H1 (cell line): ENCODE measurements at regions not wholly inside any gene's neighbourhood (a gene's known extent, or its start where the extent isn't known, plus 50 kb on each side); places are given as distances from the start of the nearest gene placed in this dataset.

Source experiments
- BCL11A ChIP-seq, 2 experiments: IDR thresholded peaks; one replicate each; pipeline ENCODE4 v1.6.1; 2011; ENCODE audit warnings: low read depth in 2 of 2, low read length in 2 of 2, mild to moderate bottlenecking in 2 of 2
- CREB1 ChIP-seq: IDR thresholded peaks from 2 replicates; pipeline ENCODE4 v1.6.1; 2012; ENCODE audit warnings: inconsistent platforms
- RAD21 ChIP-seq, 2 experiments: IDR thresholded peaks in 1 of 2; conservative IDR thresholded peaks in 1 of 2; 2 replicates each; pipeline ENCODE4 v1.6.1; 2011; ENCODE audit warnings: low read depth in 2 of 2, low read length in 2 of 2, improper control_type of control experiment in 1 of 2, inconsistent platforms in 1 of 2, mild to moderate bottlenecking in 1 of 2, moderate library complexity in 1 of 2
- SIX5 ChIP-seq: IDR thresholded peaks from 2 replicates; pipeline ENCODE4 v1.6.1; 2011; ENCODE audit warnings: mild to moderate bottlenecking, low read depth, low read length
- SP1 ChIP-seq: IDR thresholded peaks from 2 replicates; pipeline ENCODE4 v1.6.1; 2011; ENCODE audit warnings: low read depth, low read length
- TF ChIP-seq, protein P1 (sequence below), 3 experiments: IDR thresholded peaks; 1 replicate in 2 of 3; 2 replicates in 1 of 3; pipeline versions ENCODE4 v1.5.1 to v1.6.1; 2011; ENCODE audit warnings: low read length in 3 of 3, mild to moderate bottlenecking in 3 of 3, inconsistent platforms in 2 of 3, low read depth in 1 of 3, moderate library complexity in 1 of 3; ENCODE audit not compliant: insufficient read depth in 1 of 3; ENCODE audit errors: control extremely low read depth in 1 of 3
- TF ChIP-seq, protein P2 (sequence below): IDR thresholded peaks from 2 replicates; pipeline ENCODE4 v1.6.1; 2012; ENCODE audit warnings: inconsistent platforms

DNA sequence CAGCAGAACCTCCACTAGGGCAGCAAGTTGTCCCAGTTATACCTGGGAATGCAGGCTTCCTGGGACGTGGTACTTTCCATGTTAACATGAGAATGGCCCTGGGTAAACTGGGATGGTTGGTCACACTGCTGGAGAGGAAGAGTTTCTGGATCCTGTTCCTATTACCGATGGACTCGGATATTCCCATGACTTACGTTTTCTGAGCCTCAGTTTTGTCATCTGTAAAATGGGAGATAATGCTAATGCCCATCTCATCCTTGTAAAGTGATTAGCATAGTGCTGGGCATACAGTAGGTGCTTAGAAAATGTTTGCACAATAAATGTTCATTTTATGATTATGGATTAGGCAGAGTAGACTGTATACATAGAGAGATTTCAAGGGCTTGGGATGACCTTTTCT, 280.9 kb upstream of the EEF2KMT start:
- TF ChIP-seq BCL11A (IDR thresholded peaks at IDR 0.05; ENCODE audit: low read depth in 2 of 2, low read length in 2 of 2), result no peak
- TF ChIP-seq, protein P1, sequence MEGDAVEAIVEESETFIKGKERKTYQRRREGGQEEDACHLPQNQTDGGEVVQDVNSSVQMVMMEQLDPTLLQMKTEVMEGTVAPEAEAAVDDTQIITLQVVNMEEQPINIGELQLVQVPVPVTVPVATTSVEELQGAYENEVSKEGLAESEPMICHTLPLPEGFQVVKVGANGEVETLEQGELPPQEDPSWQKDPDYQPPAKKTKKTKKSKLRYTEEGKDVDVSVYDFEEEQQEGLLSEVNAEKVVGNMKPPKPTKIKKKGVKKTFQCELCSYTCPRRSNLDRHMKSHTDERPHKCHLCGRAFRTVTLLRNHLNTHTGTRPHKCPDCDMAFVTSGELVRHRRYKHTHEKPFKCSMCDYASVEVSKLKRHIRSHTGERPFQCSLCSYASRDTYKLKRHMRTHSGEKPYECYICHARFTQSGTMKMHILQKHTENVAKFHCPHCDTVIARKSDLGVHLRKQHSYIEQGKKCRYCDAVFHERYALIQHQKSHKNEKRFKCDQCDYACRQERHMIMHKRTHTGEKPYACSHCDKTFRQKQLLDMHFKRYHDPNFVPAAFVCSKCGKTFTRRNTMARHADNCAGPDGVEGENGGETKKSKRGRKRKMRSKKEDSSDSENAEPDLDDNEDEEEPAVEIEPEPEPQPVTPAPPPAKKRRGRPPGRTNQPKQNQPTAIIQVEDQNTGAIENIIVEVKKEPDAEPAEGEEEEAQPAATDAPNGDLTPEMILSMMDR (IDR thresholded peaks at IDR 0.05; ENCODE audit: control extremely low read depth in 1 of 3, insufficient read depth in 1 of 3, low read depth in 1 of 3, low read length in 3 of 3), result no peak
- TF ChIP-seq CREB1, result no peak
- TF ChIP-seq, protein P2, sequence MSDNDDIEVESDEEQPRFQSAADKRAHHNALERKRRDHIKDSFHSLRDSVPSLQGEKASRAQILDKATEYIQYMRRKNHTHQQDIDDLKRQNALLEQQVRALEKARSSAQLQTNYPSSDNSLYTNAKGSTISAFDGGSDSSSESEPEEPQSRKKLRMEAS, result no peak
- no peak for TF ChIP-seq RAD21 (IDR thresholded peaks at IDR 0.05 in 1 of 2, conservative IDR thresholded peaks at IDR 0.05 in 1 of 2; ENCODE audit: low read depth in 2 of 2, low read length in 2 of 2)
- TF ChIP-seq SIX5, result no peak
- no peak for TF ChIP-seq SP1
